Esophagus squamous epithelium (tissue), 4 donors: ENCODE measurements at regions not wholly inside any gene's neighbourhood (a gene's known extent, or its start where the extent isn't known, plus 50 kb on each side); places are given as distances from the start of the nearest gene placed in this dataset.

Experiments
- CTCF ChIP-seq, 6 experiments: fragments of 450-650 bp in 4 of 6; fragments of 200-600 bp in 2 of 6; sonication (generic) in 2 of 6; IDR thresholded peaks; one replicate each; pipeline ENCODE4 v1.5.1; 2016 to 2019; ENCODE audit warnings: antibody characterized with exemption in 6 of 6, mild to moderate bottlenecking in 4 of 6, moderate library complexity in 4 of 6
- POLR2A ChIP-seq, 4 donors: fragments of 450-650 bp; IDR thresholded peaks; one replicate each; pipeline ENCODE4 v1.6.1; 2017; ENCODE audit warnings: antibody characterized with exemption in 4 of 4, mild to moderate bottlenecking in 4 of 4, moderate library complexity in 3 of 4

GRCh38 chr13:80668452-80668851 lies 327.5 kb upstream of the SPRY2 start:
- TF ChIP-seq POLR2A (IDR thresholded peaks at IDR 0.05) (no peak), CTCF (IDR thresholded peaks at IDR 0.05) (no peak)
